Medulla oblongata (tissue), 1 donor: ENCODE measurements at regions not wholly inside any gene's neighbourhood (a gene's known extent, or its start where the extent isn't known, plus 50 kb on each side); places are given as distances from the start of the nearest gene placed in this dataset.

ENCODE experiments used
- DNase-seq: peaks from one replicate; pipeline ENCODE4 v3.0.0-alpha.2; 2015; ENCODE audit errors: extremely low spot score

DNA sequence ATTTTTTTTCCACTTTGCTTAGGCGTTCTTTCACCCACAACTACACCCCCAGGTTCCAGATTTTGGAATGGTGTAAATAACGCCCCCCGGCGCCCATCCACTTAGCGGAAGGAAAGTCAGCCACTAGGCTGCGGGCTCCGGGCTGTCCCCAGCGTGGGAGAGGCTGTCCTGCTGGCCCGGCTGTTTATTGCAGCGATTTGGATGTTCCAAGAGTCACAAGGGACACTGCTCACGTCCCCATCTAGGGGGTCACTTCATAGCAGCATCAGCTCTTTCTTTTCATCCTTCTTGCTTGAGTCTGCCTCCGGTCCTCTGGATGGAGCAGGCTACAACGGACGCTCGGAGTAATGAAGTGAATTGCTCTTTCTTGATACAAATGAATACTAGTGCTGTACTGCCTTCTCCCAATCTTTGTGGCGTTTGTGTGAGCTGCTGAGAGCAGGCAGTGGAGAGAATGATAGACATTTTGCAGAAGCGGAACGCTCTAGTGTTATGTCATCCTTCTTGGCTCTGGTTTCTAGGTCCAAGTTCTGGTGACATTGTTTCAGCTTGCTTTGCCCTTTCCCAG, 50.7 kb upstream of the PAIP2B start:
- peak; percentile 81 for DNase-seq

DNA sequence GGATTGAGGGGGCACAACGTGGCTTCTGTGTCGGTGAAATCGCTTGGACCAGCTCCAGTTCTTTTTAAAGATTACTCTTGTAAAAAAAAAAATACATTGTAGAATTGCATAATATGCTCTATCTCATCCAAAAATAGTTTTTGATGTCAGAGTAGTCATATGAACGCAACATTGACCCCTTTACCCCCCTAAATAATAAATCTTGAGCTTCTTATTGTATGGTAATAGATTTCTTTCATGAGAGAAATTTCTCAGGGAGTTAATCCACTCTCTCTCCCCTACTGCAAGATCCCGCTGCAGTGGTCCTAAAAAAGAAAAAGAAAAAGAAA, 50.2 kb upstream of the PAIP2B start:
- DNase-seq, result no peak

DNA sequence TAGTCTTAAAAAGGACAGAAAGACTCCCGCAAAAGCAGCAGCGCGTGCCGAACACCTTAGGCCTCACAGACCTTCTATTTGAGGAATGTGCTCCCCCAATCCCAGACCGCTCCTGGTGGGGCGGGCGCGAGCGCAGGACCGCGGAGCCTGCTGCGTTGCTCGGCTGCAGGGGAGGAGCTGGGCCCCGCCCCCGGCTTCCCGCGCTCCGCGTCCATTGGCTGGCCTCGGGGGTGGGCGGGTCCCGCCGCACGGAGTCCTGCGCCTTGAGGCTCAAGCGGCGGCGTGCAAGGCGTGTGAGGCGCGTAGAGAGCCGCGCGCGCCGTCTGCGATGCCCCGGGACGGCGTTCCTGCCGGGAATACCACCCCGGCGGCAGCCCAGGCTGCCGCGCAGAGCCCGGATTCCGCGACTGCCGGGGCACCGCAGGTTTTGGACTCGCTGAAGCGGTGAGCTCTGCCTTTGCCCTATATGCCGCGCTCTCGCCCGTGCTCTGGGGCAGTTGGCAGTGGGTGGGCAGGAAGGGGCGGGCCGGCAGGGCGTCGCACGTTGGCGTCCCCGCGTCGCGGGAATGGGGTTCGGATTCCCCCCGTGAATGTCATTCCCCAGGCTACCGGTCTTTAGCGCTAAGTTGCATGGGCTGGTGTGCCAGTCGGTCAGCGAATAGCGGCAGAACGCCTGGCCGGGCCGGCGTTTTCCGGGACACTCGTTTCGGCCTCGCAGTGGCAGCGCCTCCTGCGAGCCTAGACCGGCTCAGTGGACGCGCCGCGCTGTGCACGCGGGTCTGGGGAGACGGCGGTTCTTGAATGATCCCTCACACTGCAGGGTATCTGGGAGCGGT, 49.6 kb upstream of the PAIP2B start:
- DNase-seq, result peak; percentile 93
